ENCODE measurements at regions not wholly inside any gene's neighbourhood (a gene's known extent, or its start where the extent isn't known, plus 50 kb on each side); places are given as distances from the start of the nearest gene placed in this dataset.

DNA sequence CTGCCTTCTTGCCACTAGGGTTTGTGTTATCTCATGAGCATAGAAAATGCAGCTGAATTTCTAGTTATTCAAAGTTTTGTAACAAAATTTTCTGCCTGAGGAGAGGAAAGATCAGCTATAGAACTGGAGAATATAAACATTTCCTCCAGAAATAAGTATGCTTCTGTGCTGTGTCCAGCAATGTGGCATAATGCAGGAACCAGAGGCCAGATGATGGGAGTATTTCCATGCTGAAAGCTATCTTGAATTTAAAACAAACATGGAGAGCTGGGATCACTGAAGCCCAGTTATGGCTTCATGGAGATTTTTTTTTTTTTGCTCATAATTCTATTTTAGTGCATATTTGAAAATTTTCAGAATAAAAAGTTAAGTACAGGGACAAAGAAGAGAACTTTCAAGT, 608.2 kb downstream of the SOX6 start:
- no peak for DNase-seq

DNA sequence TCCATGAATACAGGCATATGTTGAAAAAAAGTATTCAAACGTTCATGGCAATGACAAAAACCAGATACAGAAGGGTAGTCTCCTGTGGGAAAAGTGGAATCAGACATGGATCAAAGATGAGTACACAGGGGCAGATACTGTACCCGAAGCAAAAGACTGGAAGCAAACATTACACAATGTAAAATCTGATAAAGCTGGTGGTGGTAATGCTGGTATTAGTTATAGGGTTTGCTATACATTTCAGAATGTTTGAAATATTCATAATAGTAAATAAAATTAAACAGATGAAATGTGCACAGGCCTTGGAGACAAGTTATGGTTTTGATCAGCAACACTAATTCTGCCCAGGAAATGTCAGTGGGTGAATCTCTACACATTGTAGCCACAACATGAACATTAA, 607.6 kb downstream of the SOX6 start:
- no peak for DNase-seq

DNA sequence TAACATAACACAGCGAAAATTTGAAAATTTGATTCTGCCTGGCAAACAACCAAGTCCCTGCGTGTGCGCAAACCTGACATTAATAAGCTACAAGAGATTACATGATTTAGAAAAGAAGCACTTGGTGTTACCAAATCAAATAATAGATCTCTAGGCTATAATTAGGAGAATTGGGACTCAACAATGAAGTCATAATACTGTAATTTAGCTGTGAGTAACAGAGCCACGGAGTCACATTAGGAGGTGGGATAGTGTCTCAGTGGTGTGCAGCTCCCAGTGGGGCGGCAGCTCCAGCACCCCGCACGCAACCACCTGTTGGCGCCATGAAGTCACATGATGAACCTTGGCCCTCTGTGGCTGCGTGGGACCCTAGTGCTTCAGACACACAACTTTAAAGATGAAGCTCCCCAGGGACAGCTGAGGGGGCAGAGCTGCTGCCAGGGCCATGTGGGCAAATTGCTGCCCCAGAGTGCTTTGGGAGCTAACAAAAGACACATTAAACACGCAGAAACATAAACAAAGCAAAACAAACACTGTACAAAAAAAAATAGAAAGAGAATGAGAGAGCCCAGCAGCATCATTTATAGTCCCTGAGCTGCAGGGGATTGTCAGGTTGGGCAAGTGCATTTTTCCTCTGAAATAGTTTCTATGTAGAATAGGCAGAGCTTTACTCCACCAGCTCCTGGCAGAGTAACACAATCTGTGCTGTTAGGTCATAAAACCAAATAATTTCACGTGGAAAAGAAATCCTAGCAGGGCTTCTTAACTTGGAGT, 605.6 kb downstream of the SOX6 start:
- no peak for DNase-seq

DNA sequence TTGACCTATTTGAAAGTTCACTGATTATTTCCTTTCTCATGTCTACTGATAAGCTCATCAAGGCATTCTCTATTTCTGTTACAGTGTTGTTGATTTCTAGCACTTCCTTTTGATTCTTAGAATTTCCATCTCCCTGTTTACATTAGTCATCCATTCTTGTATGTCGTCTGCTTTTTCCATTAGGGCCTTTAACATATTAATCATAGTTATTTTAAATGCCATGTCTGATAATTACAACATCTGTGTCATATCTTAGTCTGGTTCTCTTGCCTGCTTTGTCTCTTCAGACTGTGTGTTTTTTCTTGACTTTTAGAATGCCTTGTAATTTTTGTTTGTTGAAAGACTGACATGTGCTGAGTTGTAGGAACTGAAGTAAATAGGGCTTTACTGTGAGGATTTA, 602.1 kb downstream of the SOX6 start:
- DNase-seq: no peak

DNA sequence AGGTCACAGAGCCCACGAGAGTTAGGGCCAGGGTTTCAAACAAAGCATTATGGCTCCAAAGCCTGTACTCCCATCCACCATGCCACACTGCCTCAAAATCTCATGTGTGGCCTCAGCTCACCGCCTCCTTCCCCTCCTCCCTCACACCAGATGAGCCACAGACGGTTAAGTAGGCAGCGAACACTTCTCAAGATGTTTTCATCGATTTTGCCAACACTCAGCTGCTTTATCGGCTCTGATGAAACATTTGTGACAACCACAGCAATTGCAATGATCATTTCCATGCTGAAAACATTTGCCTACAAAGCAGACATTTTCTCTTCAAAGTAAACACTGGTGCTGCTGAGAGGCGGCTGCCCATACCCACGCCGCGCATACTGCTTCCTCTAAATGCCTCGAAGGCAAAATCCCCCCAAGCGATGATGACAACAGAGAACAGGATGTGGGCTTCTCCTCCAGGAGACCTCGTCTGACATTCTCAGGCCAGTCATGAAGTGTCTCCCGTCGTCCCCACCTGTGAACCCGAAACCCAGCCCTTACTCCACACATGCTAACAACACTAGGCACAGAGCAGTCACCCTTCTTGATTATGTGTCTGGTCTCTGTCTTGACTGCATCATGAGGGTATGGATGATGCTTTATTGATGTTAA, 599.2 kb downstream of the SOX6 start:
- no peak for DNase-seq

DNA sequence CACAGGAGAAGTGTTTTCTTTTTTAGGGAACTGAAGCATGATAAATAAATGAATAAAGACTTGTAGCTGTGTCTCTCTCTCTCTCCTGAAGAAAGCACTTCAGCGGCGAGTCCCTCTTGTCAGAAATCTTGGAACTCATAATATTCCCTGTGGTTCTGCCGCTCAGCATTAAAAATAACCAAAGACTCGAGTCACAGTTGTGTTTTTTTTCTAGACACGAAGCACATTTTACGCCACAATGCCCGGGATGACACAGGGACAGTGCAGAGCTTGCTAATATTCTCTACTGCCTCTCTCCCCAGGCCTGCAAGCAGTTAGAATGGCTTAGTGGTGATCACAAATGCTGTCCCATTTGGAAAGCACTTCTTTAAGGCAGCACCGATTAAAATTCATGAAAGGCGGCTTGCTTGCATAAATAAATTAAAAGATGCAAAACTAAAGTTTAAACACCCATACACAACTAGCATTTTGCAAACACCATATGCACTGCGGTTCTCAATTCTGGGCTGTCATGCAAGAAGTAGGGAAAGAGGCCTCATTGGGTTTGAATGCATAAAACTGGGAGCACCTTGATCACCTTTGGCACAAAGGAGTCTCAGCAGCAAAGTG, 597.4 kb downstream of the SOX6 start:
- no peak for DNase-seq

DNA sequence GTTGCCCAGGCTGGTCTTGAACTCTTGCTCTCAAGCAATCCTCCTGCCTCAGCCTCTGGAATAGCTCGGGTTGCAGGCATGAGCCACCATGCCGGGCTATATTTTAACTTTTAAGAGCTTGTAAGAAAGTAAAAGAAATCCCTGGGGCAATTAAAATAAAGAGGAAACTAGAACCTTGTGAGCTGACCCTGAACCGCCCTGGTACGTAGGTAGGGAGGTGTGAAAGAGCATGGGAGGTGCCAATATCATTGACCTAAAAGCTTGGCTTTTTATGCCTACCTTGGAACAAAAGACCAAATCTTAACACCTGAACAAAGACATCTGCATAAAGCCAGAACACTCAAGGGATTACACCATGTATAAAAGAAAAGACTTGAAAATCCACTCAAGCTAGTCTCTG, 595.1 kb downstream of the SOX6 start:
- DNase-seq: no peak

DNA sequence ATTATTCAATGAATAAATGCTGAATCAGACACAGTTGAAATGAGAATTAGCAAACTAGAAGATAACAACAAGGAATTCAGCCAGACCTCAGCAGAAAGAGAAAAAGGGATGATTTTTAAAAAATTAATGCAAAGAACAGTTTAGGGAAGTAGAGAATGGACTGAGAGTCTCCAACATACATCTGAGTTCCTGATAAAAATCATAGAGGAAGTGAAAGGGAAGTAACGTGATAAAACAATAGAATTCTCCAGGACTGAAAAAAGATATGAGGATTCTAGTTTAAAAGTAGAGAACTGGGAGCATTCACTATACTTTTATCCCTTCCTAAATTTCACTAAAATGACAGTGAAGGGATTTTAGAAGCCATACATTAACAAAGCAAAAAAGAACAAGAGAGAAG, 592.0 kb downstream of the SOX6 start:
- no peak for DNase-seq

DNA sequence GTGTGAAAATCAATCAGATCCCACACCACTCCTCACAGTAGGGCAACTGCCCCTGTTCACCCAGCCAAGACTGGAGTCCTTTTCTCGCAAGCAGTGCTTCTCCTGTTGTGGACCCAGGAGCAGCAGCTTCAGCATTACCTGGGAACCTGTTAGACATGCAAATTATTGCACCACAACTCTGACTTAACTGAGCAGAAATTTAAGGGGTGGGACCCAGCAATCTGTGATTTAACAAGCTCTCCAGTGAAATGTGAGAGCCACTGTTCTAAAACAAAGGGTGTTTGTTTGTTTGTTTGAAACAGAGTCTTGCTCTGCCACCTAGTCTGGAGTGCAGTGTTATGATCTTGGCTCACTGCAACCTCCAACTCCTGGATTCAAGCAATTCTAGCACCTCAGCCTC, 591.4 kb downstream of the SOX6 start:
- no peak for DNase-seq

DNA sequence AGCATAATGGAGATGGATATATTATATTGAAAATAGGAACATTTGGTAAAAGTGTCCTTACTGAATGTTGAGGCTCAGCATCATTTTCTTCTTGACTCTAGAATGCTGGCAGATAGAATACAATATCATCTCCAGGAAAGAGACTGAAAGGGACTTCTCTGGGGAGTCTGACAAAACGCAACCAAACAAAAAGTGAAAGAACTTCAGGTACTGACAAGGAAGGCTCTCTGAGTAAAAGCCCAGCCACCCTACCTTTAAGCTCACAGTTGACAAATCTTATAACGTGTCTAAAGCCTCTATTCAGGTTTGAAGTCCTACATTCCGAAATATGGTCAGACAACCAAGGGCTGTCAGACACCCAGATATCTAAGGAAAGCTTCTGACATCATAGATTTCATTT, 590.8 kb downstream of the SOX6 start:
- DNase-seq: no peak

DNA sequence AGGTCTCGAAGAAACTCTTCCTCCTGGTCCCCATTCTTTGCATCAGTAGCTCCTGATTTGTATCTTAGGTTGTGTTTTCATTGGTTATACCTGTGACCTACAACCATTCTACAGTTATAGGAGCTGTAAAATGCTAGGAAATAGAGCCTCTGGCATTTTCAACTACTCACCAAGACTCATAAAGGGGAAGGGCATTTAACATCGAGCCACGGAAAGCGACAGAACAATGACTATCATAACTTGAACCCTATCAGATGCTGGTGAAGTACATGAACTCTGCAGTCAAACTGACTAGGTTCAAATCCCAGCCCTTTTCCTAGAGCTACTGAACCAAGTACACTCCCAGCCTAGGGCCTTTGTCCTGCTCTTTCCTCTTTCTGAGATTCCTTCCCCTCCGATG, 588.0 kb downstream of the SOX6 start:
- no peak for DNase-seq

DNA sequence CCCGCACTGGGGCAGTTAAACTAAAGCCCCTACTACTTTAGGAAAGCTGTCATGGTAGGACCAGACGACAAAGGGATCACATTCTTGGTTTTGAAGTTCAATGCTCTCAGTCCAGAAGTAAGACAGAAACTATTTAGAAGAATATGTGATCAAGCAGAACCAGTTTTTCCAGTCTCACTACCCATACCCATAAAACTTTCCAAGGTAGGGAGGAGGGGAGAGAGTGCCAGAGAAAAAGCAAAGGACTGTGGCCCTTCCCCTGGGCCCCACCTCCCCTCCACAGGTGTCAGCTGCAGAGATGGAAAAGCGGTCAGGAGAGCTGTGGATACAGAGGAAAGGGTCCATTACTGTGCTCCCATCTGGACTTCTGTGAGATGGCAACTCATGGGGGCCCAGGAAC, 587.1 kb downstream of the SOX6 start:
- DNase-seq: no peak

DNA sequence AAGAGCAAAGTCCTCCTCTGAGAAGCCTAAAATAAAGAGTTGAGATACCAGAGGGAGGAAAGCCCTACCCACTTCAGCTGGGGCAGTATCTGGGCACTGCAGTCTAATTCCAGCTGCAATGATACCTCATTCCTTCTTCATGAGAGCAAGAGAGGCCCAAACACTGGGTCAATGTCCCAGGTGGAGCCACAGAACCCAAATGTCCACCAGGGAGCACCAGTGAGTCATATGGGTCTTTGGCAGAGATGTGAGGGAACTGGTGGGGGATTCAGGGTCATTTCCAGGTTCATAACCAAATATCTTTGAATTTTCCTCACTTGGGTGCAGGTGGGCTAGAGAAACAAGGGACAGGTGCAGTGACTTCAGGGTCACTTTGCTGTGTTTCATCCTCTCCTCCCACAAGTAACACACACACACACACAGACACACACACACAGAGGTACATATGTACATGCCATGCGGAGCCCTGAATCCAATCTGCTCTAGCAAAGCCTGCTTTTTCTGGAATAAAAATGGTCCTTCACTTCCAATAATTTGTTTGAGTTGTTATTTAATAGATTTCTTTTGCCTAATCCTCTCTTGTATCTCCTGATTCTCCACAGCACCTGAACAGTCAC, 585.4 kb downstream of the SOX6 start:
- no peak for DNase-seq

DNA sequence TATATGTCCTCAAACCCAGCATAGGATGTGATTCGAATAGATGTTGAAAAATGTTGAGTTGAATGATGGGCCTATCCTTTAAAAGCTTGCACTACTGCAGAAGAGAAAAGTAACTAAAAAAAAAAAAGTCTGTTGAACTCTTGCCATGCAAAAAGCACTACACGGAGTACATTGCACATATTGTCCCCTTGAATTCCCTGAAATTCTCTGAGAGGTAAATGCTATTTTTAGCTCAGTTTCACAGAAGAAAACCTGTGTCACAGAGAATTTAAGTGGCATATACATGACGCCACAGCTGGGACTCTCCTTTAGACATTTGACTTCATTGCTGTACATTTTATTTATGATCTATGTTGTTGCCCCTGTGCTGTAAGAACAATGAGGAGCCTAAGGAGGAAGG, 583.8 kb downstream of the SOX6 start:
- no peak for DNase-seq

DNA sequence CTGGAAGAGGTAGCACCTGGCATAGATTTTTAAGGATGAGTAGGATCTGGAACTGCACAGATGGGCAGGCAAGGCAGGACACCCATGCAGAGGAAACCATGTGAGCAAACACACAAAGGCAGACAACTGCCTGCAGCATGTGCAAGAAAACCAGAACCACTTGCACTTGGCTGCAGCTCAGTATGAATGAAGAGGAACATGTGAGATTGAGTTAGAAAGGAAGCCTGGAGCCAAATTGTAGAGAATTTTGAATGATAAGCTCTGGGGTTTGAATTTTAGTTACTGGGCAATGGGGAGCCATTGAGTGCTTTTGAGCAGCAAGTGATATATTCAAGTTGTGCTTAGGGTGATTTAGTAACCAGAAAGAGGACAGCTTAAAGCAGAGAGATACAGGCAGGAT, 583.4 kb downstream of the SOX6 start:
- DNase-seq: no peak

DNA sequence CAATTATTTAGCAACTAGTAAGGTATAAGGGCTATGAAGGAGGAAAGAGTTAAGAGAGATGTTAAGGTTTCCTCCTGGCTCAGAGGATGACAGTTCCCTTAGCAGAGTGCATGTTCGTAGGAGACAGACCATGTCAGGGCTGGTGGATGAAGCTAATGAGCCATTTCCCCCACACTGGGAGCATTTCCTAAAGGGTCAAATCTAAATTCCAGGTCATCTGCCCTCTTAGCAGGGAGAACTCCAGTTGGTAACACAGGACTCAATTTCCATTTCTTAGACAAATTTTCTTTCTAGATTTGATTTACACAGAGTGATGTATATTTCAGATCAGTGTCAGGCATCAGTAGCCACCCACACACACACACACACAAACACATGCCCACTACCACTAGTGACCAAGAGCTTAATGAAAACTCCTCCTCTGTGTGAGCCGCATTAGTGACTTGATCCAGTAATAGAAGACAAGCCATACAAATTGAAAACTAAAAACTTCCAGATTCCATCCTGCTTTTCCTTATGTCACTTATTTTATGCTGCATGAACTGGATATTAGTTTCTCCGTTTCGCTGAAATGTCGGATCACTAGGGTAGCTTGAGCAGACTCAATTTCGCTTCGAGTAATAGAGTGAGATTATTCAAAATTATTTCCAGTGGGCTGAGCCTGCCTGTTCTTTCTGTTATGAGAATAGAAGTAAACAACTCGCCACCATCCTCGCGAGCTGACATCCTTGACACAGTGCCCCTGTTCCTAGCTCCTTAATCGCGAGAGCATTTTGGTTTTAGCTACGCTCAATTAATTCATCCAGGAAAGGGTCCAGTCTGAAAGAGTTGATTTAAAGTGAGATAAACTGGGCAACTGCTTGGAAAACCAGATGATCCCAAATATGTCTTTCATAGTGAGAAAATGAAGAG, 582.6 kb downstream of the SOX6 start:
- DNase-seq: no peak

DNA sequence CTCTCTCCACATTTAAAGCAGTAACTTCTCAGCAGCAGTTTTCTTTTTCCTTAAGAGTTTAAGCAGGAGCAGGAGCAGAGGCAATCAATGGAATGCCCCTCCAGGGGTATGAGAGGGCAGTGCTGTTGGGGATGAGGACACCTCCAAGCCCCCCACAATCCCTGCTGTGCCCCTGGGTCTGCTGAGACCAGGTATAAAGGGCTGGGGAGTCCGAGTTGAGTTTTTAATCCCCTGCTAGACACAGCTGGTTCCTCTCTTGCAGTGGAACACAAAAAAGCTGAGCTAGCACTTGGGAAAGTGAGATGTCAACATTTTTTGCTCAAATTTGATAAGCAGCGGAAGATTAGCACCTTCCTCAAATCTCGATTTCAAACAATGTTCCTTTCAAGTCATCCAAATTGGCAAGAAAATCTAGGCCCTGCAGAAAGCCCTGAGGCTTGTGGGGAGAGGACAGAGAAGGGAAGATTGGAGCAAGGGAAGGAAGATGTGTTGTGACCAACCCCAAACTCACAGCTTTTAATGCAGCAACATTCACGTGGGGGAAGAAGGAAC, 581.9 kb downstream of the SOX6 start:
- DNase-seq: no peak

DNA sequence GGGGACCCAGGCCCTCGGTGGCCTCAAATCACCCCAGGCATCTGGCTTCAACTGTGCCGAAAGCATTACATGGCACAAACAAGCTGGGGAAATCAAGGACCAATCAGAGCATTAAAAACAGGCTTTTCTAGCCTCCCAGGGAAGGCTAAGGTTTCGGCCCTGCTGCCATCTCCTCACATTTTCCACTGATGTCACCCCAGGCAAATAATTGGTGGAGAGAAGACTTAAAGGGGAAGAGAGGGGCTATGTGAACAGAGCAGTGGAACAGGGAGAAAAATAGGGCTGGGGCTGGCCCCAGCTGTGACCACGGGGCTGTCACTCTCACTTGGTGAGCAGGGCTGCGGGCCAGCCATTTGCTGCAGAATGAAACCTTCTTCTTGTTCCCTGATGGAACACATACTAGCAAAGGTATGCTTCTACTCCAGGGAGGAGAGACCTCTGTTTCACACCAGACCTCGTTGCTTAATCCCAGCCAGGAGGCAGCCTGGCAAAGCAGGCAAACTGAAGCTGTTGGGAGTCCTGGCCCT, 581.3 kb downstream of the SOX6 start:
- no peak for DNase-seq

DNA sequence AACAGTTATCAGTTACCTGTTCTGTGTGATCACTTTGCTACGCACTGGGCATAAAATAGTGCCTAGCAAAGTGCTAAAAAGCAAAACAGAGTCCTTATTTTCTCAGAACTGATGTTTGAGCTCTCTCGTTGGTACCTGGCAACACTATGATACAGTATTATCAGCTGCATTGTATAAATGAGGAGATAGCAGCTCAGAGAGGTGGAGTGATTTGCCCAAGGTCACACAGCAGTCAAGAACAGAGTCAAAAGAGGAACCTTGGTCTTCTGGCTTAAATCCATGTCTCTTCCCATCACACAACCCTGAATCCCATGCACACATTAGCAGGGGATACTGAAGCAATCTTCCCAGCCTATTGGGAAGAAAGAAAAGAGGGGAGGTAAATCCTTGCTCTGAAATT, 580.5 kb downstream of the SOX6 start:
- no peak for DNase-seq

DNA sequence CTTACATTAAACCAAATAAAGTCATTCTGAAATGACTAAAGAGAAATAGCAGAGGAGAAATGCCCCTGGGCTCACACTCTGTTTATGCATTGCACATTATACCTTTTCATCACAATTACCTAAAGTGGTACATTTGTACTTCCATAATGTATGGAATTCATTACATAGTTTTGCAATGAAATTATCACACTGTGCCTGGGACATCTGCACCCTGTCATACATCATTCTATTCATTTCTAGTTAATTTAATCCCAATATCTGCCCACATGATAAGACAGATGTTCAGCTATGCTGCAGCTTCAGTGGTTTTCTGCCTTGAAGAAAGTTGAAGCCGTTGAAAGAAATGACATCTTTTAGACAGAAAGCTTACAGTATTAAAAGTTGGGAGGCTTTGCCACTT, 580.0 kb downstream of the SOX6 start:
- no peak for DNase-seq

DNA sequence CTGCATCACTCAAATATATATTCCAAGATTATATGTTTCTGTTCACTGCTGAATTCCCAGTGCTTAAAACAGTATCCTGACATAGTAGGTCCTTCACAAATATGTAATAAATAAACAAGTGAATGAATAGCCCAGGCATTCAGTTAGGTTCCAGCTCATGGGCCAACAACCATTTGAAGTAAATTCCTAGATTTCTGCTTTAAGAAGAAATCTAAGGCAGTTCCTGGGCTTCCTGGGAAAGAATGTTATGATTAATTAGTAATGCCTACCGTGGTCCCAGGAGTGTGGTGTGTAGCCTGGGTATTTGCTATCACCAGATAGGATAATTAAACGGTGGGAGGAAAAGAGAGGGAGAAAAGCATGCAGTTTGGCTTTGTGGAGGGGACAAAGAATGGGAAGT, 576.8 kb downstream of the SOX6 start:
- DNase-seq: no peak

DNA sequence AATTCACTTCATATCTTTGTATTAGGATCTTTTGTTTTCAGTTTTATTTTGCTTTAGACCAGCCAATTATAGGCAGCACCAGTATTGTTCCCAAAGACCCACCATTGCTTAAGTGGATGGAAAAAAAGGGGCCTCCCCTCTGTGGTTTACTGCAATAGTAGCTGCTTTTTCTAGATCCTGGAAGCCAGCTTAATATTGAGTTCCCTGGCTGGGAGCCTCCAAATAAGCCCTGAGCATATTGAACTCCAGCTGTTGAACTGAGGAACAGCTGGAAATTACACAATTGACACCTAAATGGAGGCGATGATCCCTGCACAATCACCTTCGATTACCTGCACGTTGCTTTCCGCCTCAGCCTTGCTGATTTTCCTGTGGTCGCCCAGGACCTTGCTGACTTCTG, 576.0 kb downstream of the SOX6 start:
- no peak for DNase-seq
